ENCODE measurements at regions not wholly inside any gene's neighbourhood (a gene's known extent, or its start where the extent isn't known, plus 50 kb on each side); places are given as distances from the start of the nearest gene placed in this dataset.
A peak's percentile ranks its signal among the peaks of the same experiment; 100 is the strongest.
"Not testable (repeated sequence)": the region's sequence is repeated elsewhere in the genome, so short reads cannot be mapped to it uniquely, and the experiment has no call there.

DNA sequence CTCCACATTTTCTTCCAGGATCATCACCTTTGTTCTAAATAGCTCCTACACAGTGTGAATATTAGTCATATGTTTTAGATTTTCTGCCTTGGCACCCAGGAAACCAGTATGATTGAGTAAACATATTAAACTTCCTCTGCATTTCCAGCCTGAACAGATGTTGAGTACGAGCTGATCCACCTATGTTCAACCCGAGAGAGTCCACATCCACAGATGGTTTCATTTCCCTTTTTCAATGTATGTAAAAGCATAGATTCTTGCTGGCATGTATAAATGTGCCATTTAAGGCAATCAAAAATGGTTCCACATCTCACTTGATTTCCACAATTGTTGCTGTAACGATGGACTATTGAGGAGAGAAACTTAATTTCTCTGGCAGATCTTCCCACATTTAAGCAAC is 74.2 kb downstream of the ZNF716 start:
- BruUV-seq (replicated peaks); H3K4me1 ChIP-seq (replicated peaks; ENCODE audit: insufficient read depth); H3K27ac ChIP-seq; DNase-seq; H4K20me1 ChIP-seq (ENCODE audit: insufficient read depth); H3K9me3 ChIP-seq (ENCODE audit: insufficient read depth, low read depth); H2AFZ ChIP-seq; H3K79me2 ChIP-seq (ENCODE audit: low read depth); H3K36me3 ChIP-seq (ENCODE audit: low read depth); H3K9me2 ChIP-seq (ENCODE audit: insufficient read depth); H3F3A ChIP-seq (ENCODE audit: insufficient read depth, low read depth); CTCF ChIA-PET; H3K4me2 ChIP-seq; H3K27me3 ChIP-seq (ENCODE audit: insufficient read depth, low read depth); intact Hi-C loops (cut with micrococcal nuclease; ENCODE audit: unreplicated experiment); H3K4me3 ChIP-seq; POLR2A ChIA-PET (ENCODE audit: unreplicated experiment): not testable (repeated sequence)

DNA sequence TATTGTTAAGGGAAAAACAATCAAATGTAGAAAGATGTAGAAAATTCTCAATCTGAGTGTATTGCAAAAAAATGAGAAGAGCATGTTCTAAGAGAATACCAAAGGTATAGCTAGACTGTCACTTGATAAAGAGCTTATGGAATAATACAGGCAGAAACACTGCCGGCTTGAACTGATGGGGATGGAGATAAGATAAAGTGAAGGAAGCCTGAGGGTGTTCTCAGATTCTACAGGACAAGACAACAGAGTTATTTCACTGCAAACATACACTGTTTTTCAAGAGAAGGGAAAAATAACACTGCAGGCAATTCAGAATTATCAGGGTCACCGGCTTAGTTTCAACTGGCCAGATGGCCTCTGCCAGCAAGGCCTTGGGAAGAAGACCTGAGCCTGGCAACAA is 80.0 kb downstream of the ZNF716 start:
- H3K27me3 ChIP-seq (ENCODE audit: insufficient read depth, low read depth), result no peaks in the 10 kb centered on the region
- no peak overlapping the region for H3K27ac ChIP-seq
- intact Hi-C loops (cut with micrococcal nuclease; ENCODE audit: unreplicated experiment), result no loop called here
- TF ChIP-seq, protein P1, sequence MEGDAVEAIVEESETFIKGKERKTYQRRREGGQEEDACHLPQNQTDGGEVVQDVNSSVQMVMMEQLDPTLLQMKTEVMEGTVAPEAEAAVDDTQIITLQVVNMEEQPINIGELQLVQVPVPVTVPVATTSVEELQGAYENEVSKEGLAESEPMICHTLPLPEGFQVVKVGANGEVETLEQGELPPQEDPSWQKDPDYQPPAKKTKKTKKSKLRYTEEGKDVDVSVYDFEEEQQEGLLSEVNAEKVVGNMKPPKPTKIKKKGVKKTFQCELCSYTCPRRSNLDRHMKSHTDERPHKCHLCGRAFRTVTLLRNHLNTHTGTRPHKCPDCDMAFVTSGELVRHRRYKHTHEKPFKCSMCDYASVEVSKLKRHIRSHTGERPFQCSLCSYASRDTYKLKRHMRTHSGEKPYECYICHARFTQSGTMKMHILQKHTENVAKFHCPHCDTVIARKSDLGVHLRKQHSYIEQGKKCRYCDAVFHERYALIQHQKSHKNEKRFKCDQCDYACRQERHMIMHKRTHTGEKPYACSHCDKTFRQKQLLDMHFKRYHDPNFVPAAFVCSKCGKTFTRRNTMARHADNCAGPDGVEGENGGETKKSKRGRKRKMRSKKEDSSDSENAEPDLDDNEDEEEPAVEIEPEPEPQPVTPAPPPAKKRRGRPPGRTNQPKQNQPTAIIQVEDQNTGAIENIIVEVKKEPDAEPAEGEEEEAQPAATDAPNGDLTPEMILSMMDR (conservative IDR thresholded peaks at IDR 0.05), result no peak
- no peak for TF ChIP-seq EZH2 (IDR thresholded peaks at IDR 0.05; ENCODE audit: low read depth)
- no peak for DNase-seq
- ChIA-PET CTCF (no interaction called here), POLR2A (ENCODE audit: unreplicated experiment) (no interaction called here)
- H3K9me2 ChIP-seq (ENCODE audit: insufficient read depth), result no peaks in the 10 kb centered on the region; the same call in 1 of the 2 replicates
- H3F3A ChIP-seq (ENCODE audit: insufficient read depth, low read depth), result no peaks in the 10 kb centered on the region
- no peak overlapping the region for H3K4me3 ChIP-seq
- H2AFZ ChIP-seq, result no peak overlapping the region
- H4K20me1 ChIP-seq (ENCODE audit: insufficient read depth), result no peaks in the 10 kb centered on the region; the same call in none of the 2 replicates
- H3K9me3 ChIP-seq (ENCODE audit: insufficient read depth, low read depth), result no peaks in the 10 kb centered on the region
- no peaks in the 10 kb centered on the region for H3K4me1 ChIP-seq (replicated peaks; ENCODE audit: insufficient read depth)
- no peak overlapping the region for H3K4me2 ChIP-seq
- H3K36me3 ChIP-seq (ENCODE audit: low read depth), result no peaks in the 10 kb centered on the region
- H3K79me2 ChIP-seq (ENCODE audit: low read depth), result no peaks in the 10 kb centered on the region
- BruUV-seq (replicated peaks), result no TSS peak

DNA sequence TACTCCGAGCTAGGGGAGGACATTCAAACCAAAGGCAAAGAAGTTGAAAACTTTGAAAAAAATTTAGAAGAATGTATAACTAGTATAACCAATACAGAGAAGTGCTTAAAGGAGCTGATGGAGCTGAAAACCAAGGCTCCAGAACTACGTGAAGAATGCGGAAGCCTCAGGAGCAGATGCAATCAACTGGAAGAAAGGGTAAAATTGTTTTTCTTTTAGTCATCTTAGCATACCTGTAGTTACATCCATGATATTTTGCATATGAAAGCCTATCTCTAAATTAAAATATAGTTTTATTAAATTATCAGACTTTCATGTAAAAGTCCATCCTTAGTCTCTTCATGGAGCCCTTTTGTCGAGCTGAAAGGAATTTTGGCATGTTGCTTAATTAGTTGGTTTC is 90.7 kb downstream of the ZNF716 start:
- POLR2A ChIA-PET (ENCODE audit: unreplicated experiment); H3K27ac ChIP-seq; intact Hi-C loops (cut with micrococcal nuclease; ENCODE audit: unreplicated experiment); CTCF ChIA-PET; H2AFZ ChIP-seq; BruUV-seq (replicated peaks); H4K20me1 ChIP-seq (ENCODE audit: insufficient read depth); H3K27me3 ChIP-seq (ENCODE audit: insufficient read depth, low read depth); H3K79me2 ChIP-seq (ENCODE audit: low read depth); H3K36me3 ChIP-seq (ENCODE audit: low read depth); H3K9me2 ChIP-seq (ENCODE audit: insufficient read depth); H3K9me3 ChIP-seq (ENCODE audit: insufficient read depth, low read depth); H3K4me3 ChIP-seq; H3K4me1 ChIP-seq (replicated peaks; ENCODE audit: insufficient read depth); H3F3A ChIP-seq (ENCODE audit: insufficient read depth, low read depth): not testable (repeated sequence)
- H3K4me2 ChIP-seq, result peak overlapping the region; percentile 49; the same call in 1 of the 2 replicates
- peak; percentile 20 to 52 for DNase-seq

DNA sequence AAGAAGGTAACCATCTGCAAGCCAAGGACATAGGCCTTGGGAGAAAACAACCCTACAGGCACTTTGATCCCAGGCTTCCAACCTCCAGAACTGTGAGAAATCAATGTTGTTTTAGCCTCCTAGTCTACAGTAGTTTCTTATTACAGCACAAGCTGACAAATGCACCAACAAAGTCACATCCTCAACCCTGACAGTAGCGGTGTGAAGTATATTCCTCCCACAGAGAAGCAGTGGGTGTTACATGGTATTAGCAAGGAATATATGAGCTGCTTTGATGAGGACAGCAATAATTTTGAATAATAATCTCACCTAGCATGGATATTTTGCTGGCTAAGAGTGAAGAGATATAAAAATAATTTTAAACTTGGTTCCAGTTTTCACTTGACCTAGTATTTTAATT is 92.4 kb downstream of the ZNF716 start:
- H2AFZ ChIP-seq; H3K27me3 ChIP-seq (ENCODE audit: insufficient read depth, low read depth); DNase-seq; H3K36me3 ChIP-seq (ENCODE audit: low read depth); BruUV-seq (replicated peaks); H3K4me1 ChIP-seq (replicated peaks; ENCODE audit: insufficient read depth); CTCF ChIA-PET; H3K9me2 ChIP-seq (ENCODE audit: insufficient read depth); POLR2A ChIA-PET (ENCODE audit: unreplicated experiment); intact Hi-C loops (cut with micrococcal nuclease; ENCODE audit: unreplicated experiment); H3K9me3 ChIP-seq (ENCODE audit: insufficient read depth, low read depth); H3K4me2 ChIP-seq; H3K79me2 ChIP-seq (ENCODE audit: low read depth); H3K4me3 ChIP-seq; H3F3A ChIP-seq (ENCODE audit: insufficient read depth, low read depth); H4K20me1 ChIP-seq (ENCODE audit: insufficient read depth); H3K27ac ChIP-seq: not testable (repeated sequence)

DNA sequence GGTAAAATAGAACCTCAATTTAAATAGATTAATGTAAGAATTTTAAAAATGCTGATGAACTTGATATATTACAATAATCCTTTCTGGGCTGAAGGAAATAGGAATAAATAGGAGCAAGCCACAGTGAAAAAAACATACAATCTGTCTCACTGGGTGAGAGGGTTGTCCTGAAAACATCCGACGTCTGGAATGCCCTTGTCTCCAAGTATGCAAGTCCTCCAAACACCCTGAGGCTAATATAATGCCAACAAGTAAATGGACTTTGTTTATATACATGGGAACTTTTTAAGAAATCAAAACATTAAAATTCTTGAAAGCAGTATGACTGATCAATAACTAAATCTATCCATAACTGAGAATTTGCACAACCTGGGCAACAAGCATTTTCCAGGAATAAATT is 97.4 kb downstream of the ZNF716 start:
- H3K27me3 ChIP-seq (ENCODE audit: insufficient read depth, low read depth); DNase-seq: not testable (repeated sequence)

DNA sequence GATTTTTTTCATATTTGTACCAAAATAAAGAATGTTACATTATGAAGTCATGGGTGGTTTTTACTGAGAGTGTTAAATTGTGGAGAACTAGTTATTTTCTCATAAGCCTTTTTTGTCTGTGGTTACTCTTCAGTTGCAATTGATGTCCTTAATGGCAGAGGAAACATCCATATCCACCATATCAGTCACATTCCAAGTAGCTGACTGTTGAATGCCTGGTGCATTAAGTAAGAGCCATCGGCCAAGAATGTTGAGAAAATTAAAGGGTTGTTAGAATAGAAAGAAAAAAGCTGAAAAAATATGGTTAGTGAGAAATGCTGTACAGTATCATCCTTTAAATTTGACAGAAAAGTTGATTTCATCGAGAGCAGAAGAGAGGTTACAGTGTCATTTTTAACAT is 100.0 kb downstream of the ZNF716 start:
- CTCF ChIA-PET; H2AFZ ChIP-seq; BruUV-seq (replicated peaks); H3K36me3 ChIP-seq (ENCODE audit: low read depth); H3K9me2 ChIP-seq (ENCODE audit: insufficient read depth); H3K9me3 ChIP-seq (ENCODE audit: insufficient read depth, low read depth); intact Hi-C loops (cut with micrococcal nuclease; ENCODE audit: unreplicated experiment); H3K4me2 ChIP-seq; H3K4me3 ChIP-seq; H4K20me1 ChIP-seq (ENCODE audit: insufficient read depth); H3F3A ChIP-seq (ENCODE audit: insufficient read depth, low read depth); POLR2A ChIA-PET (ENCODE audit: unreplicated experiment); H3K27ac ChIP-seq; H3K79me2 ChIP-seq (ENCODE audit: low read depth); H3K27me3 ChIP-seq (ENCODE audit: insufficient read depth, low read depth); H3K4me1 ChIP-seq (replicated peaks; ENCODE audit: insufficient read depth): not testable (repeated sequence)
- peak in 1 of 2 experiments; percentile 44 for DNase-seq

More for the DNA sequence above, 97.4 kb downstream of the ZNF716 start:
- H3K36me3 ChIP-seq (ENCODE audit: low read depth); H3K4me1 ChIP-seq (replicated peaks; ENCODE audit: insufficient read depth); H3K4me3 ChIP-seq; H2AFZ ChIP-seq; H3K79me2 ChIP-seq (ENCODE audit: low read depth); CTCF ChIA-PET; POLR2A ChIA-PET (ENCODE audit: unreplicated experiment); H3K4me2 ChIP-seq; H3F3A ChIP-seq (ENCODE audit: insufficient read depth, low read depth); BruUV-seq (replicated peaks); H4K20me1 ChIP-seq (ENCODE audit: insufficient read depth); H3K9me3 ChIP-seq (ENCODE audit: insufficient read depth, low read depth); H3K27ac ChIP-seq; H3K9me2 ChIP-seq (ENCODE audit: insufficient read depth); intact Hi-C loops (cut with micrococcal nuclease; ENCODE audit: unreplicated experiment): not testable (repeated sequence)

DNA sequence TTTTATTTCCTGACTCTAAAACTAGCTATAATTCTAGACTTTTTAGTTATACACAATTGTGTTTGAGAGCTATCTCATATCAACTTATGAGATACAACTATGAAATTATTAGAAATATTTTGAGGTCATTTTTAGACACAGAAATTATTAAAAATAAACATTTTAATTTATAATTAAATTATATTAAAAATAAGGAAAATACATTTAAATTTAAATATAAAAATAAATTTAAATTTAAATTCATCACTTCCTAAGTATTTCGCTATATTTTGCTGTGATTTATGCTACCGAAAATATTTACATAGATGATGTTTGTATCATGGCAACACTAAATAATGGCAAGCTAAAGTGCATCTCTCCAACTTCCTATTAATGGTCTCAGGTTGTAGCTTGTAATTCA is 105.7 kb downstream of the ZNF716 start:
- not testable (repeated sequence) for BruUV-seq (replicated peaks)

More for the DNA sequence above, 105.7 kb downstream of the ZNF716 start:
- H3K4me1 ChIP-seq (replicated peaks; ENCODE audit: insufficient read depth); DNase-seq; POLR2A ChIA-PET (ENCODE audit: unreplicated experiment); H3K4me2 ChIP-seq; H3K9me3 ChIP-seq (ENCODE audit: insufficient read depth, low read depth); H3K79me2 ChIP-seq (ENCODE audit: low read depth); H3K27ac ChIP-seq; CTCF ChIA-PET; H4K20me1 ChIP-seq (ENCODE audit: insufficient read depth); H2AFZ ChIP-seq; H3K4me3 ChIP-seq; H3K27me3 ChIP-seq (ENCODE audit: insufficient read depth, low read depth); H3K9me2 ChIP-seq (ENCODE audit: insufficient read depth); intact Hi-C loops (cut with micrococcal nuclease; ENCODE audit: unreplicated experiment); H3F3A ChIP-seq (ENCODE audit: insufficient read depth, low read depth); H3K36me3 ChIP-seq (ENCODE audit: low read depth): not testable (repeated sequence)

Measured in PC-9 (cell line).